NCI-H146 treated with DMSO at 0.1 percent for 48 hours (cell line): ENCODE measurements at regions not wholly inside any gene's neighbourhood (a gene's known extent, or its start where the extent isn't known, plus 50 kb on each side); places are given as distances from the start of the nearest gene placed in this dataset.
"Not testable (repeated sequence)": the region's sequence is repeated elsewhere in the genome, so short reads cannot be mapped to it uniquely, and the experiment has no call there.

Source experiments
- DNase-seq: peaks from one replicate; lab custom pipeline; 2025; ENCODE audit not compliant: unreplicated experiment; lab: John Stamatoyannopoulos, UW

- DNase-seq, result no peak
Measured at GRCh38 chr1:177432897-177433296, 262.1 kb downstream of the BRINP2 start.

GRCh38 chr1:177431123-177431522, 260.4 kb downstream of the BRINP2 start:
- DNase-seq, result no peak

- DNase-seq, result no peak
Measured at GRCh38 chr1:177429234-177429633, 258.5 kb downstream of the BRINP2 start.

DNA sequence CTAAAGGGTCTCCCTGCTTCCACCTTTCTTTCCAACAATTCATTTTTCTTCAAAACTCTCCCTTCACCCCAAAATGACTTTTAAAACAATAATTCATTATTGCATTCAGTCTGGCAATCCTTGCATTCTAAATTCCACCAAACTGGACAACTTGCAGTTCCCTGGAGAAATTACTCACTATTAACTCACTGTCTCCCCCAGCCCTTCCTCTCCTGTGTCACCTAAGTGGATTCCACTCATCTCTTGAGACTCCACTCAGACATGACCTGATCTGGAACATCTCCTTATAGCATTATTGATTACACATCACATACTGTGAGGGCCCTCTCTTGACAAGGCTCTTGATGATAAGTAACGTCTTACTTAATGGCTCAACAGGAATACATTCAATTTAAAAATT, 257.1 kb downstream of the BRINP2 start:
- DNase-seq, result no peak

GRCh38 chr1:177426497-177426896, 255.7 kb downstream of the BRINP2 start:
- DNase-seq, result no peak

GRCh38 chr1:177425199-177425598, 254.4 kb downstream of the BRINP2 start:
- no peak for DNase-seq

GRCh38 chr1:177424744-177425143, 254.0 kb downstream of the BRINP2 start:
- no peak for DNase-seq

DNA sequence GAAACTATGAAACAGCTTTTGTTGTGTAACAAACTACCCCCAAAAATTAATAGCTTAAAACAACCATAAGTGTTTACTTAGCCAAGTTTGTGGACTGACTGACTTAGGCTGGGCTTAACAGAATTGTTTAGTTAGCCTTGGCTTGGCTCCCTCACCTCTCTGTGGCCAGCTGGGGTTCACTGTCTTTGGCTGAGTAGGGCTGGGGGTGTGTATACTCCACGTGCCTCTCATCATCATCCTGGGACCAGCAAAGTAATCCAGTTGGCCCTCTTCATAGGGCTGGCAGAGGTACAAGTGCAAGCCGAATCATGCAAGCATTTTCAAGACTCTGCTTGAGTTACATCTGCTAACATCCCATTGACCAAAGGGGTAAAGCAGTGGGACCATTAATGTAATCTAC, 252.3 kb downstream of the BRINP2 start:
- no peak for DNase-seq

DNA sequence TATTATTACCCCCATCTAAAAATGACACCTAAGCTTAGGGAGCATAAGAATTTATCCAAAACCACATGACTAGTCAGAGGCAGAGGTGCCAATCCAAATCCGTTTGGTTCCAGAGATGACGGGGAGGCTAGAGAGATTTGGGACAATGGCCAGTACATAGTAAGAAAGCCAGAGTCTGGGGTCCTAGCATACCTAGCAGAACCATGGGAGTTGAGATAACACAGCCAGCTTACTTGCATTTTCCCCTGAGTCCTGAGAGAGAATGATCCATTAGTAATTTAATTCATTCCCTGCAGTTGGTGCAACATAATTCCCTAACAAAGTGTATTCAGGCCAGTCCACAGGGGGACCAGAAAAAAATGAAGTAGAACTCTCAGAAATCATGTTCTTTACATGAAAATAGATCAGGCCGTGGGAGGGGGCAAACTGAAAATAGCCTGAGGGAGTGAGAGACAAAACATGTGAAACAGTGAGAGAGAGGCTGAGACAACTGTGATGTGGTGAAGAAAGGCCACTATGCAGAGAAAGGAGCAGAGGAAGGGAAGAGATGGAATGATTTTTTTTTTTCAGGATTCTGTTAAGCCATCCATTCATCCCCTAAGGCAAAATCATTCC, 243.3 kb downstream of the BRINP2 start:
- DNase-seq, result no peak

DNA sequence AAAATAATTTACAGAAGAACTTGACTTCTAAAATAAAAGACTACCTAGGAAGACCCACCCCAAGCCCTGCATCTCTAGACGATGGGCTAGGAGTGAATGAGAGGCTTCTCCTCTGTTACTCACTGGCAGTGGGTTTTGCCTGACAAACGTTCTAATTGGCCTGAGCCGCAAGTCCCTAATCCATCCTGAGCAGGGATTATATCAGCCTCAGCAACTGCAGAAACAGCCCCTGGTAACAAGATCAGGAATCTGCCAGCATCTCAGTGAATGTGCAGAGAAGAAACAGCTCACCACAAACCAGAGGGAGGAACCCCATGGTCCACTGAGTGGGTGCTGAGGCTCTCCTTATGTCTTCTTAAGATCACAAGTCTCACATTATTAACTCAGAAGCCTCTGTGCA, 240.6 kb downstream of the BRINP2 start:
- DNase-seq, result no peak

GRCh38 chr1:177410179-177410766, 239.5 kb downstream of the BRINP2 start:
- no peak for DNase-seq

- DNase-seq, result not testable (repeated sequence)
Measured at GRCh38 chr1:177406323-177406722, 235.6 kb downstream of the BRINP2 start.

- DNase-seq, result no peak
Measured at GRCh38 chr1:177392336-177392735, 221.6 kb downstream of the BRINP2 start.

DNA sequence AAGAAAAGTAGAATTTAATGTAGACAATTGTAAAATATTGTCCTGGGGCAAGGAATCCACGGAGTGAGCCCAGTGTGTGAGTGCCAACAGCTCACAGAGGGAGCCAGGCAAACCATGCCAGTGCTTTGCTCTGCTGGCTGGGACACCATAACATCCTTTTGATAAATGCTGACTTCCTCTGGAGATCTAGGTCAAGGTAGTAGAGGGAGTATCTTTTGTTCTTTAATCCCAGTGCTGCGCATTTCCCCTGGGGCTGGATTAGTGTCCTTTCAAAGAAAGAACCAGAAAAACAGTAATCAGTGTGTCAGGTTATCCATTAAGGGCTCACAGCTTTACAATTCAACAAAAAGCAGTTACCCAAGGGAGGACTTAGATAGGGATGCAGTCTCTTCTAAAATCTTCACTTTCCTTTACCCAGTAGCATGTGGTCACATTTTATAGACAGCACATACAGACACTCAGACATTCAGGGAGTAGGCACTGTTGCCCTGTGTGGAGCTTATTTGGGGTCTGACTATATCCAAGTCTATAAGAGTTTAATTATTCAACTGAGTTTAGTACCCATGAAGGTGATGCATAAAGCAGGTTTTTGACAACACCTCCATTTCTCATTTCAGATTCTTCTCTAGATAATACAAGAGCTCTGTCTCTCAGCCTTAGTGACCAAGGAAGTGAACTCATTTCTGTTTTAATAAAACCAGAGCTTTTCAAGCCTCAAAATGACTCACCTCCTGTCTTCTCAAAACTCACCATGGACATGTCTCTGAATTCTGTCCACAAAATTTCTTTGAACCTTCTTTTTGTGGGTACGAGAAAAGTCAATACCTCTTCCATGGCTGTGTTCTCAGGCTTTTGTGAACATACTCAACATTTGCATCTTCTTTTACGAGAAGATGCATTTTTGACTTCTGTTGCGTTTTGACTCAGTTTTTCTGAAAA, 215.3 kb downstream of the BRINP2 start:
- DNase-seq, result no peak

DNA sequence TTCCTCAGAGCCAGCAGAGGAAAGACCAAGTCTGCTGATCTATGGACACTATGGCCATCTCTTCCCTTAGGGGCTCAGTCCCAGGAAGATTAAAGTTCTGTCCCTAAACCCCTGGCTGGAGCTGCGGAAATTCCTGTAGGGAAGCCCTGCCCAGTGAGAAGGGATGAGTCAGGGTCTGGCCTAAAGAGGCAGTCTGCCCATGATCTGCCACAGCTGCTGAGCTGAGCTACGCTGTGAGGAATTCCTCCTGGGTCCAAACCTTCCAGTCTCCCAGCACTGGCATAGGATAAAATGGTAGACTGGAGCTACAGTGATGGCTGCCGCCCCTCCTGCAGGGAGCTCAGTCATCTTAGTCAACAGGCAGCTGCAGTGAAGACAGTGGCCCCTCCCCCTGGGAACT, 213.7 kb downstream of the BRINP2 start:
- DNase-seq, result no peak

- no peak for DNase-seq
Measured at GRCh38 chr1:177383715-177384114, 213.0 kb downstream of the BRINP2 start.

GRCh38 chr1:177377866-177378265, 207.1 kb downstream of the BRINP2 start:
- DNase-seq, result no peak

- no peak for DNase-seq
Measured at GRCh38 chr1:177368255-177368654, 197.5 kb downstream of the BRINP2 start.

- DNase-seq, result no peak
Measured at GRCh38 chr1:177366091-177366490, 195.3 kb downstream of the BRINP2 start.

- no peak for DNase-seq
Measured at GRCh38 chr1:177360791-177361190, 190.0 kb downstream of the BRINP2 start.

GRCh38 chr1:177356674-177357435, 186.1 kb downstream of the BRINP2 start:
- DNase-seq, result no peak
